Endothelial cell (in vitro differentiated cells): ENCODE measurements at regions not wholly inside any gene's neighbourhood (a gene's known extent, or its start where the extent isn't known, plus 50 kb on each side); places are given as distances from the start of the nearest gene placed in this dataset.

Experiments used
- DNase-seq: peaks from one replicate; pipeline ENCODE4 v3.0.0; 2021; ENCODE audit warnings: low spot score
- H3K27ac Mint-ChIP-seq: one replicate; pipeline ENCODE4 v1.8.0; 2021; ENCODE audit warnings: mixed read lengths, inconsistent platforms; ENCODE audit not compliant: unreplicated experiment
- H3K27me3 Mint-ChIP-seq: one replicate; pipeline ENCODE4 v1.8.0; 2021; ENCODE audit warnings: mild to moderate bottlenecking, moderate library complexity, mixed read lengths, inconsistent platforms; ENCODE audit not compliant: unreplicated experiment
- H3K36me3 Mint-ChIP-seq: one replicate; pipeline ENCODE4 v1.8.0; 2021; ENCODE audit warnings: mild to moderate bottlenecking, low read depth, mixed read lengths, inconsistent platforms; ENCODE audit not compliant: unreplicated experiment
- H3K4me1 Mint-ChIP-seq: one replicate; pipeline ENCODE4 v1.8.0; 2021; ENCODE audit warnings: mild to moderate bottlenecking, mixed read lengths, inconsistent platforms; ENCODE audit not compliant: unreplicated experiment
- H3K4me3 Mint-ChIP-seq: one replicate; pipeline ENCODE4 v1.8.0; 2021; ENCODE audit warnings: mild to moderate bottlenecking, mixed read lengths, inconsistent platforms; ENCODE audit not compliant: unreplicated experiment
- H3K9me3 Mint-ChIP-seq: one replicate; pipeline ENCODE4 v1.8.0; 2021; ENCODE audit warnings: mixed read lengths, inconsistent platforms; ENCODE audit not compliant: unreplicated experiment
- CTCF ChIP-seq: fragments of 200-600 bp; sonication (generic); IDR thresholded peaks from one replicate; pipeline ENCODE4 v1.5.0; 2021; ENCODE audit warnings: antibody characterized with exemption; ENCODE audit not compliant: unreplicated experiment

GRCh38 chr4:176383273-176384077 is 63.7 kb downstream of the SPCS3 start:
- Mint-ChIP-seq H3K27me3 (no peaks in the 10 kb centered on the region), H3K9me3 (no peaks in the 10 kb centered on the region), H3K36me3 (no peaks in the 10 kb centered on the region), H3K27ac (peak overlapping the region; percentile 90), H3K4me1 (peaks cover 14% of the 10 kb centered on the region), H3K4me3 (no peak overlapping the region)
- no peak for TF ChIP-seq CTCF
- DNase-seq = no peak

- no peaks in the 10 kb centered on the region for H3K9me3 Mint-ChIP-seq
- H3K36me3 Mint-ChIP-seq = no peaks in the 10 kb centered on the region
- no peak overlapping the region for H3K4me3 Mint-ChIP-seq
- H3K4me1 Mint-ChIP-seq = peaks cover 14% of the 10 kb centered on the region
- H3K27ac Mint-ChIP-seq = no peak overlapping the region
- no peak for DNase-seq
- H3K27me3 Mint-ChIP-seq = no peaks in the 10 kb centered on the region
- no peak for TF ChIP-seq CTCF
Measured at GRCh38 chr4:176385601-176386000, 65.8 kb downstream of the SPCS3 start.

- Mint-ChIP-seq H3K4me1 (peaks cover 14% of the 10 kb centered on the region), H3K36me3 (no peaks in the 10 kb centered on the region), H3K9me3 (no peaks in the 10 kb centered on the region), H3K27me3 (no peaks in the 10 kb centered on the region), H3K4me3 (no peak overlapping the region), H3K27ac (no peak overlapping the region)
- TF ChIP-seq CTCF = no peak
- no peak for DNase-seq
Measured at GRCh38 chr4:176387571-176387970, 67.8 kb downstream of the SPCS3 start.

DNA sequence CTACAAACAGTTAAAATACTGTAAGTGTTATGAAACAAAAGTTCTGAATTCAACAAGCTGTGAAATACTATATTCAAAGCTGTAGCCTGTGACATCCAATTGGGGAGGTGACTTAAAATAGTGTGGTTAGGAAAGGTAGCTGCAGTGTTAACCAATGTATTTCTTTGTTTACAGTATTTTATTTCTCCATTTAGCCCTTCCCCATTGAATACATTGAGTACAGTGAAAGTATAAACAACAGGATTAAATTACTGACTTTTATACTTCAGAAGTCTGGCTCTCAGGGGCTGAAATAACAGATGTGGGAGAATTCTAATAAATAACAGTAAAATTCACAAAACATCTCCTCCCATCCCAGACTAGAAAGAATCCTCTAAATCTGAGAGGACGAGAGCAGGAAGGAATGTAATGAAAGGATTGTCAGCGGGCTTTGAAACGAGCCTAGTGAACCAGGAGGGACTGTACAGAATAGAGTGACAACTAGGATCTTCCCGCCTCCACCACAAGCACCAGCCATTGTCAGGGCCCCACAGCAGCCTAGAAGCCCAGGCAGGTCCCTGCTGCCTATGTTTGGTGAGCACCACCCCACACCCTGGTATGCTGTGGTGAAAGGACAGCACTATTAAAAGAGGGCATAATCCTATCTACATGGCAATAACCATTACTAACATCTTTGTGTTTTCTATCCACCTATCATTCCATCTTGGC is 73.7 kb downstream of the SPCS3 start:
- no peak for TF ChIP-seq CTCF
- no peaks in the 10 kb centered on the region for H3K36me3 Mint-ChIP-seq
- DNase-seq = no peak

More for the DNA sequence above, 73.7 kb downstream of the SPCS3 start:
- Mint-ChIP-seq H3K4me3 (no peak overlapping the region), H3K27ac (no peak overlapping the region), H3K4me1 (no peaks in the 10 kb centered on the region), H3K27me3 (no peaks in the 10 kb centered on the region), H3K9me3 (no peaks in the 10 kb centered on the region)
